ENCODE measurements at regions not wholly inside any gene's neighbourhood (a gene's known extent, or its start where the extent isn't known, plus 50 kb on each side); places are given as distances from the start of the nearest gene placed in this dataset.
"Not testable (repeated sequence)": the region's sequence is repeated elsewhere in the genome, so short reads cannot be mapped to it uniquely, and the experiment has no call there.

DNA sequence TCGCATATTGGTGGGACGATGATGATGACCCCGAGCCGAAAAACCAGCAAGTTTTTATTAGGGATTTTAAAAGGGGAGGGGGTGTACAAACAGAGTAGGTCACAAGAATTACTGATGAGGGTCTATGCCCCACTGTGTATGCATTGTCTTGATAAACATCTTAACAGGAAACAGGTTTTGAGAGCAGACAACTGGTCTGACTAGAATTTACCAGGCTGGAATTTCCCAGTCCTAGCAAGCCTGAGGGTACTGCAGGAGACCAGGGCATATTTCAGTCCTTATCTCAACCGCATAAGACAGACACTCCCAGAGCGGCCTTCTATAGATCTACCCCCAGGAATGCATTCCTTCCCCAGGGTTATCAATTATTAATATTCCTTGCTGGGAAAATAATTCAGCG lies 659.7 kb downstream of the TRHDE start:
- not testable (repeated sequence) for H3K4me2 ChIP-seq; H3K4me1 ChIP-seq (ENCODE audit: insufficient read depth); H3F3A ChIP-seq (replicated peaks; ENCODE audit: low read depth); H3K27me3 ChIP-seq (ENCODE audit: insufficient read depth); H3K4me1 Mint-ChIP-seq; H3K27me3 Mint-ChIP-seq (ENCODE audit: insufficient read depth, low read depth, poor library complexity); H3K79me2 ChIP-seq (replicated peaks; ENCODE audit: insufficient read depth); H3K4me3 ChIP-seq; H3K27ac Mint-ChIP-seq; H4K20me1 ChIP-seq (replicated peaks; ENCODE audit: insufficient read depth); ATAC-seq; H3K36me3 ChIP-seq (ENCODE audit: insufficient read depth); H3K4me3 Mint-ChIP-seq; H3K27ac ChIP-seq (ENCODE audit: low read depth); H2AFZ ChIP-seq; H3K9me2 ChIP-seq (ENCODE audit: insufficient read depth)
- peak; percentile 4 for DNase-seq (ENCODE audit: low spot score)
- Mint-ChIP-seq H3K36me3 (ENCODE audit: low read depth) (peaks cover 16% of the 10 kb centered on the region; the same call in 2 of the 3 replicates), H3K9me3 (peaks cover 13% of the 10 kb centered on the region)

DNA sequence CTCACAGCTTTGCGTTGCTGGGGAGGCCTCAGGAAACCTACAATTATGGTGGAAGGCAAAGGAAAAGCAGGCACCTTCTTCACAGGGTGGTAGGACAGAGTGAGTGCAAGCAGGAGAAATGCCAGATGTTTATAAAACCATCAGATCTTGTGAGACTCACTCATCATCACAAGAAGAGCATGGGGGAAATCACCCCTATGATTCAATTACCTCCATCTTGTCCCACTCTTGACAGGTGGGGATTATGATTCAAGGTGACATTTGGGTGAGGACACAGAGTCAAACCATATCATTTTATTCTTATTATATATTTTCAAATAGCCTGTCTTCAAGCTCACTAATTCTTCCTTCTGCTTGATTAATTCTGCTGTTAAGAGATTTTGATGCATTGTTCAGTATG lies 665.3 kb downstream of the TRHDE start:
- no peaks in the 10 kb centered on the region; the same call in 2 of the 3 replicates for H3K4me1 Mint-ChIP-seq
- H3K36me3 ChIP-seq (ENCODE audit: insufficient read depth) = 0 out of 2 replicates have a peak, but pooled peaks cover 6% of the 10 kb centered on the region
- no peak overlapping the region for H3K4me3 Mint-ChIP-seq
- H3K9me3 Mint-ChIP-seq = peaks cover 15% of the 10 kb centered on the region
- H3K27me3 Mint-ChIP-seq (ENCODE audit: insufficient read depth, low read depth, poor library complexity) = no peaks in the 10 kb centered on the region
- no peak overlapping the region for H3K4me2 ChIP-seq
- H3F3A ChIP-seq (replicated peaks; ENCODE audit: low read depth) = no peaks in the 10 kb centered on the region
- DNase-seq (ENCODE audit: low spot score) (no peak), ATAC-seq (no peak)
- H3K4me3 ChIP-seq = no peak overlapping the region
- no peaks in the 10 kb centered on the region for H4K20me1 ChIP-seq (replicated peaks; ENCODE audit: insufficient read depth)
- no peak overlapping the region for H3K27ac ChIP-seq (ENCODE audit: low read depth)
- H3K27ac Mint-ChIP-seq = no peak overlapping the region
- H3K27me3 ChIP-seq (ENCODE audit: insufficient read depth) = no peaks in the 10 kb centered on the region
- no peaks in the 10 kb centered on the region for H3K4me1 ChIP-seq (ENCODE audit: insufficient read depth)
- H2AFZ ChIP-seq = no peak overlapping the region
- H3K36me3 Mint-ChIP-seq (ENCODE audit: low read depth) = peaks cover 17% of the 10 kb centered on the region
- H3K9me2 ChIP-seq (ENCODE audit: insufficient read depth) = peaks cover 10% of the 10 kb centered on the region
- H3K79me2 ChIP-seq (replicated peaks; ENCODE audit: insufficient read depth) = no peaks in the 10 kb centered on the region
- TF ChIP-seq, protein P1, sequence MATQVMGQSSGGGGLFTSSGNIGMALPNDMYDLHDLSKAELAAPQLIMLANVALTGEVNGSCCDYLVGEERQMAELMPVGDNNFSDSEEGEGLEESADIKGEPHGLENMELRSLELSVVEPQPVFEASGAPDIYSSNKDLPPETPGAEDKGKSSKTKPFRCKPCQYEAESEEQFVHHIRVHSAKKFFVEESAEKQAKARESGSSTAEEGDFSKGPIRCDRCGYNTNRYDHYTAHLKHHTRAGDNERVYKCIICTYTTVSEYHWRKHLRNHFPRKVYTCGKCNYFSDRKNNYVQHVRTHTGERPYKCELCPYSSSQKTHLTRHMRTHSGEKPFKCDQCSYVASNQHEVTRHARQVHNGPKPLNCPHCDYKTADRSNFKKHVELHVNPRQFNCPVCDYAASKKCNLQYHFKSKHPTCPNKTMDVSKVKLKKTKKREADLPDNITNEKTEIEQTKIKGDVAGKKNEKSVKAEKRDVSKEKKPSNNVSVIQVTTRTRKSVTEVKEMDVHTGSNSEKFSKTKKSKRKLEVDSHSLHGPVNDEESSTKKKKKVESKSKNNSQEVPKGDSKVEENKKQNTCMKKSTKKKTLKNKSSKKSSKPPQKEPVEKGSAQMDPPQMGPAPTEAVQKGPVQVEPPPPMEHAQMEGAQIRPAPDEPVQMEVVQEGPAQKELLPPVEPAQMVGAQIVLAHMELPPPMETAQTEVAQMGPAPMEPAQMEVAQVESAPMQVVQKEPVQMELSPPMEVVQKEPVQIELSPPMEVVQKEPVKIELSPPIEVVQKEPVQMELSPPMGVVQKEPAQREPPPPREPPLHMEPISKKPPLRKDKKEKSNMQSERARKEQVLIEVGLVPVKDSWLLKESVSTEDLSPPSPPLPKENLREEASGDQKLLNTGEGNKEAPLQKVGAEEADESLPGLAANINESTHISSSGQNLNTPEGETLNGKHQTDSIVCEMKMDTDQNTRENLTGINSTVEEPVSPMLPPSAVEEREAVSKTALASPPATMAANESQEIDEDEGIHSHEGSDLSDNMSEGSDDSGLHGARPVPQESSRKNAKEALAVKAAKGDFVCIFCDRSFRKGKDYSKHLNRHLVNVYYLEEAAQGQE (IDR thresholded peaks at IDR 0.05; ENCODE audit: unreplicated experiment) = no peak
- no peak for TF ChIP-seq EZH2phosphoT487 (IDR thresholded peaks at IDR 0.05; ENCODE audit: unreplicated experiment)
- no peak for TF ChIP-seq ZNF331 (CRISPR knock-in tag; IDR thresholded peaks at IDR 0.05; ENCODE audit: low read depth)
- no peak for TF ChIP-seq JUNB (IDR thresholded peaks at IDR 0.05; ENCODE audit: unreplicated experiment)
- TF ChIP-seq STAT1 (IDR thresholded peaks at IDR 0.05; ENCODE audit: unreplicated experiment) = no peak
- TF ChIP-seq, protein P2, sequence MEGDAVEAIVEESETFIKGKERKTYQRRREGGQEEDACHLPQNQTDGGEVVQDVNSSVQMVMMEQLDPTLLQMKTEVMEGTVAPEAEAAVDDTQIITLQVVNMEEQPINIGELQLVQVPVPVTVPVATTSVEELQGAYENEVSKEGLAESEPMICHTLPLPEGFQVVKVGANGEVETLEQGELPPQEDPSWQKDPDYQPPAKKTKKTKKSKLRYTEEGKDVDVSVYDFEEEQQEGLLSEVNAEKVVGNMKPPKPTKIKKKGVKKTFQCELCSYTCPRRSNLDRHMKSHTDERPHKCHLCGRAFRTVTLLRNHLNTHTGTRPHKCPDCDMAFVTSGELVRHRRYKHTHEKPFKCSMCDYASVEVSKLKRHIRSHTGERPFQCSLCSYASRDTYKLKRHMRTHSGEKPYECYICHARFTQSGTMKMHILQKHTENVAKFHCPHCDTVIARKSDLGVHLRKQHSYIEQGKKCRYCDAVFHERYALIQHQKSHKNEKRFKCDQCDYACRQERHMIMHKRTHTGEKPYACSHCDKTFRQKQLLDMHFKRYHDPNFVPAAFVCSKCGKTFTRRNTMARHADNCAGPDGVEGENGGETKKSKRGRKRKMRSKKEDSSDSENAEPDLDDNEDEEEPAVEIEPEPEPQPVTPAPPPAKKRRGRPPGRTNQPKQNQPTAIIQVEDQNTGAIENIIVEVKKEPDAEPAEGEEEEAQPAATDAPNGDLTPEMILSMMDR (conservative IDR thresholded peaks at IDR 0.05; ENCODE audit: low read depth in 2 of 2) = no peak
- no peak for TF ChIP-seq EZH2 (IDR thresholded peaks at IDR 0.05; ENCODE audit: low read depth, unreplicated experiment)
- TF ChIP-seq NANOG (IDR thresholded peaks at IDR 0.05; ENCODE audit: borderline replicate concordance) = no peak
- TF ChIP-seq, protein P3, sequence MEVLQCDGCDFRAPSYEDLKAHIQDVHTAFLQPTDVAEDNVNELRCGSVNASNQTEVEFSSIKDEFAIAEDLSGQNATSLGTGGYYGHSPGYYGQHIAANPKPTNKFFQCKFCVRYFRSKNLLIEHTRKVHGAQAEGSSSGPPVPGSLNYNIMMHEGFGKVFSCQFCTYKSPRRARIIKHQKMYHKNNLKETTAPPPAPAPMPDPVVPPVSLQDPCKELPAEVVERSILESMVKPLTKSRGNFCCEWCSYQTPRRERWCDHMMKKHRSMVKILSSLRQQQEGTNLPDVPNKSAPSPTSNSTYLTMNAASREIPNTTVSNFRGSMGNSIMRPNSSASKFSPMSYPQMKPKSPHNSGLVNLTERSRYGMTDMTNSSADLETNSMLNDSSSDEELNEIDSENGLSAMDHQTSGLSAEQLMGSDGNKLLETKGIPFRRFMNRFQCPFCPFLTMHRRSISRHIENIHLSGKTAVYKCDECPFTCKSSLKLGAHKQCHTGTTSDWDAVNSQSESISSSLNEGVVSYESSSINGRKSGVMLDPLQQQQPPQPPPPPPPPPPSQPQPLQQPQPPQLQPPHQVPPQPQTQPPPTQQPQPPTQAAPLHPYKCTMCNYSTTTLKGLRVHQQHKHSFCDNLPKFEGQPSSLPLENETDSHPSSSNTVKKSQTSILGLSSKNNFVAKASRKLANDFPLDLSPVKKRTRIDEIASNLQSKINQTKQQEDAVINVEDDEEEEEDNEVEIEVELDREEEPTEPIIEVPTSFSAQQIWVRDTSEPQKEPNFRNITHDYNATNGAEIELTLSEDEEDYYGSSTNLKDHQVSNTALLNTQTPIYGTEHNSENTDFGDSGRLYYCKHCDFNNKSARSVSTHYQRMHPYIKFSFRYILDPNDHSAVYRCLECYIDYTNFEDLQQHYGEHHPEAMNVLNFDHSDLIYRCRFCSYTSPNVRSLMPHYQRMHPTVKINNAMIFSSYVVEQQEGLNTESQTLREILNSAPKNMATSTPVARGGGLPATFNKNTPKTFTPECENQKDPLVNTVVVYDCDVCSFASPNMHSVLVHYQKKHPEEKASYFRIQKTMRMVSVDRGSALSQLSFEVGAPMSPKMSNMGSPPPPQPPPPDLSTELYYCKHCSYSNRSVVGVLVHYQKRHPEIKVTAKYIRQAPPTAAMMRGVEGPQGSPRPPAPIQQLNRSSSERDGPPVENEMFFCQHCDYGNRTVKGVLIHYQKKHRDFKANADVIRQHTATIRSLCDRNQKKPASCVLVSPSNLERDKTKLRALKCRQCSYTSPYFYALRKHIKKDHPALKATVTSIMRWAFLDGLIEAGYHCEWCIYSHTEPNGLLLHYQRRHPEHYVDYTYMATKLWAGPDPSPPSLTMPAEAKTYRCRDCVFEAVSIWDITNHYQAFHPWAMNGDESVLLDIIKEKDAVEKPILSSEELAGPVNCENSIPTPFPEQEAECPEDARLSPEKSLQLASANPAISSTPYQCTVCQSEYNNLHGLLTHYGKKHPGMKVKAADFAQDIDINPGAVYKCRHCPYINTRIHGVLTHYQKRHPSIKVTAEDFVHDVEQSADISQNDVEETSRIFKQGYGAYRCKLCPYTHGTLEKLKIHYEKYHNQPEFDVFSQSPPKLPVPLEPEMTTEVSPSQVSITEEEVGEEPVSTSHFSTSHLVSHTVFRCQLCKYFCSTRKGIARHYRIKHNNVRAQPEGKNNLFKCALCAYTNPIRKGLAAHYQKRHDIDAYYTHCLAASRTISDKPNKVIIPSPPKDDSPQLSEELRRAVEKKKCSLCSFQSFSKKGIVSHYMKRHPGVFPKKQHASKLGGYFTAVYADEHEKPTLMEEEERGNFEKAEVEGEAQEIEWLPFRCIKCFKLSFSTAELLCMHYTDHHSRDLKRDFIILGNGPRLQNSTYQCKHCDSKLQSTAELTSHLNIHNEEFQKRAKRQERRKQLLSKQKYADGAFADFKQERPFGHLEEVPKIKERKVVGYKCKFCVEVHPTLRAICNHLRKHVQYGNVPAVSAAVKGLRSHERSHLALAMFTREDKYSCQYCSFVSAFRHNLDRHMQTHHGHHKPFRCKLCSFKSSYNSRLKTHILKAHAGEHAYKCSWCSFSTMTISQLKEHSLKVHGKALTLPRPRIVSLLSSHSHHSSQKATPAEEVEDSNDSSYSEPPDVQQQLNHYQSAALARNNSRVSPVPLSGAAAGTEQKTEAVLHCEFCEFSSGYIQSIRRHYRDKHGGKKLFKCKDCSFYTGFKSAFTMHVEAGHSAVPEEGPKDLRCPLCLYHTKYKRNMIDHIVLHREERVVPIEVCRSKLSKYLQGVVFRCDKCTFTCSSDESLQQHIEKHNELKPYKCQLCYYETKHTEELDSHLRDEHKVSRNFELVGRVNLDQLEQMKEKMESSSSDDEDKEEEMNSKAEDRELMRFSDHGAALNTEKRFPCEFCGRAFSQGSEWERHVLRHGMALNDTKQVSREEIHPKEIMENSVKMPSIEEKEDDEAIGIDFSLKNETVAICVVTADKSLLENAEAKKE (CRISPR knock-in tag; IDR thresholded peaks at IDR 0.05) = no peak
- no peak for TF ChIP-seq CREB1 (CRISPR knock-in tag; IDR thresholded peaks at IDR 0.05; ENCODE audit: low read depth)

Measured in GM23338 (cell line).